Osteoblast (primary cell): ENCODE measurements at regions not wholly inside any gene's neighbourhood (a gene's known extent, or its start where the extent isn't known, plus 50 kb on each side); places are given as distances from the start of the nearest gene placed in this dataset.

Experiments
- DNase-seq: peaks from one replicate; pipeline ENCODE4 v3.0.0; 2011; ENCODE audit warnings: low spot score, mixed read lengths; ENCODE audit not compliant: insufficient read length; ENCODE audit errors: missing footprints
- H2AFZ ChIP-seq: 2 replicates; pipeline ENCODE4 v1.6.0; 2011; ENCODE audit warnings: mild to moderate bottlenecking, low read length
- H3K27ac ChIP-seq: 2 replicates; pipeline ENCODE4 v1.5.1; 2011; ENCODE audit warnings: mild to moderate bottlenecking, low read depth, low read length, moderate library complexity
- H3K27me3 ChIP-seq: 2 replicates; pipeline ENCODE4 v1.6.0; 2012; ENCODE audit warnings: mild to moderate bottlenecking, control low read depth, inconsistent platforms, low read length, moderate library complexity; ENCODE audit not compliant: insufficient read depth
- H3K36me3 ChIP-seq: 2 replicates; pipeline ENCODE4 v1.5.1; 2011; ENCODE audit warnings: mild to moderate bottlenecking, low read length, control low read depth, moderate library complexity; ENCODE audit not compliant: insufficient read depth
- H3K4me1 ChIP-seq: 2 replicates; pipeline ENCODE4 v1.5.1; 2011; ENCODE audit warnings: mild to moderate bottlenecking, low read length, control low read depth, moderate library complexity; ENCODE audit not compliant: insufficient read depth
- H3K4me2 ChIP-seq: 2 replicates; pipeline ENCODE4 v1.6.0; 2011; ENCODE audit warnings: mild to moderate bottlenecking, low read length; ENCODE audit not compliant: insufficient read depth
- H3K4me3 ChIP-seq: fragments of 200-600 bp; sonication (generic); 3 replicates; pipeline ENCODE4 v1.5.1; 2012; ENCODE audit warnings: mild to moderate bottlenecking, low read length, inconsistent platforms; ENCODE audit not compliant: insufficient read depth
- H3K79me2 ChIP-seq: 2 replicates; pipeline ENCODE4 v1.6.0; 2012; ENCODE audit warnings: mild to moderate bottlenecking, low read length, control low read depth, inconsistent platforms; ENCODE audit not compliant: insufficient read depth
- H3K9me3 ChIP-seq: 2 replicates; pipeline ENCODE4 v1.5.1; 2011; ENCODE audit warnings: low read depth, low read length, control low read depth
- H4K20me1 ChIP-seq: 2 replicates; pipeline ENCODE4 v1.6.0; 2012; ENCODE audit warnings: mild to moderate bottlenecking, low read length, control low read depth; ENCODE audit not compliant: insufficient read depth
- CTCF ChIP-seq: IDR thresholded peaks from 2 replicates; pipeline ENCODE4 v1.5.1; 2011; ENCODE audit warnings: mild to moderate bottlenecking, low read depth, low read length, moderate library complexity; ENCODE audit errors: extremely low read depth

- Histone ChIP-seq H3K9me3 (no peaks in the 10 kb centered on the region), H3K4me1 (no peaks in the 10 kb centered on the region), H3K27me3 (no peaks in the 10 kb centered on the region), H4K20me1 (no peaks in the 10 kb centered on the region), H3K79me2 (no peaks in the 10 kb centered on the region), H3K4me3 (no peak overlapping the region), H2AFZ (no peak overlapping the region), H3K4me2 (no peak overlapping the region), H3K27ac (no peak overlapping the region), H3K36me3 (no peaks in the 10 kb centered on the region)
- TF ChIP-seq CTCF = no peak
- DNase-seq = no peak
These were observed 88.7 kb downstream of the SAMD9 start for GRCh38 chr7:93029056-93029455.

DNA sequence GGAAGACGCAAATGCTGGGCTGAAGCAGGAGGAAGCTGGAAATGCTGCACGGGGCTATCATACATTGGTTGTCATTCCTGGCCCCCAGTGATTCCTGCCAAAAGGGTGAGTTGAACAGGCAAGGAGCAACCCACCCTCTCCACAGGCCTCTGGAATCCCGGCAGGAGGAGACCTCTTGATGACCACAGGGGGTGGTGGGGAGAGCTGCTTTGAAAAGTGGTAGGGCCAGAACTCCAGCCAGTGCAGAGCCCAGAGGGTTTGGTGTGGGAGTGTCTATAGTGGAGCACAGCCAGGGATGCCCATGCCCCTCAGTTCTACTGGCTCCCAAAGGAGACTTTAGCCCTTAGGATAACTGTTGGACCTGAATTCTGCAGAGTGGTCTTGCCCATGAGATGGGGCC lies 89.2 kb downstream of the SAMD9 start:
- Histone ChIP-seq H3K4me2 (no peak overlapping the region), H3K36me3 (no peaks in the 10 kb centered on the region), H3K27ac (no peak overlapping the region), H3K4me3 (no peak overlapping the region), H3K4me1 (no peaks in the 10 kb centered on the region), H3K9me3 (no peaks in the 10 kb centered on the region), H2AFZ (no peak overlapping the region), H3K27me3 (no peaks in the 10 kb centered on the region), H4K20me1 (no peaks in the 10 kb centered on the region), H3K79me2 (no peaks in the 10 kb centered on the region)
- DNase-seq = no peak
- no peak for TF ChIP-seq CTCF

DNA sequence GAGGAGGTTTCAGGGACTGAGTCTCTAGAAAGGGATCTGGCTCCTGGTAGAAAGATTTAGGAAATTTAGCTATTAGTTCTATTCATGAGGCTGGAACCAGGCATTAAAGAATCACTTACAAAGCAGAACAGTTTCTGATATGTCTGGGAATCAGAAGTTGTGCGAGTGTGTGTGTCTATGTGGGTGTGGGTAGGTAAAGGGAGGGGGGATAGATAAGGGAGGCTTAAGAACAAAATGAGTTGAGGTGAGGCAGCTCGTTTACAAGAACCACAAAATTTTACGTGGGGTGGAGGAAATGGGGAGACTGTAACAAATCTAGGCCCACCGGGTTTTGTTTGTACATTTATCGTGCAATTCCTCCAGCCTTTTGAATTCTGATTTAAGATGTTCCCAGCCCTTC lies 90.7 kb downstream of the SAMD9 start:
- Histone ChIP-seq H3K79me2 (no peaks in the 10 kb centered on the region), H3K36me3 (no peaks in the 10 kb centered on the region), H3K4me3 (no peak overlapping the region), H2AFZ (no peak overlapping the region), H3K9me3 (no peaks in the 10 kb centered on the region), H3K4me1 (no peaks in the 10 kb centered on the region), H3K27me3 (no peaks in the 10 kb centered on the region), H4K20me1 (no peaks in the 10 kb centered on the region), H3K4me2 (no peak overlapping the region), H3K27ac (no peak overlapping the region)
- no peak for DNase-seq
- TF ChIP-seq CTCF = no peak

- Histone ChIP-seq H3K36me3 (no peaks in the 10 kb centered on the region), H3K27ac (no peak overlapping the region), H3K9me3 (no peaks in the 10 kb centered on the region), H3K4me1 (no peaks in the 10 kb centered on the region), H4K20me1 (no peaks in the 10 kb centered on the region), H3K79me2 (no peaks in the 10 kb centered on the region), H2AFZ (no peak overlapping the region), H3K27me3 (no peaks in the 10 kb centered on the region), H3K4me3 (no peak overlapping the region), H3K4me2 (no peak overlapping the region)
- no peak for TF ChIP-seq CTCF
- no peak for DNase-seq
These were observed 91.4 kb downstream of the SAMD9 start for GRCh38 chr7:93026425-93026824.
